ENCODE measurements at regions not wholly inside any gene's neighbourhood (a gene's known extent, or its start where the extent isn't known, plus 50 kb on each side); places are given as distances from the start of the nearest gene placed in this dataset.

- no peak overlapping the region for H3K9ac ChIP-seq (replicated peaks; ENCODE audit: extremely low read depth, insufficient read depth, low read length)
- no peaks in the 10 kb centered on the region for H3K36me3 ChIP-seq (ENCODE audit: control insufficient read depth in 2 of 2, extremely low read depth in 1 of 2, insufficient read depth in 2 of 2, low read length in 2 of 2)
- H3K9me1 ChIP-seq (replicated peaks; ENCODE audit: control insufficient read depth, extremely low read depth, insufficient read depth, low read length): no peaks in the 10 kb centered on the region
- H3K27ac ChIP-seq (ENCODE audit: insufficient read depth, low read depth, low read length): no peak overlapping the region
- H4K20me1 ChIP-seq (replicated peaks; ENCODE audit: control insufficient read depth, extremely low read depth, insufficient read depth, low read length): no peaks in the 10 kb centered on the region
- BruUV-seq (replicated peaks): no TSS peak
- H3K27me3 ChIP-seq (ENCODE audit: control insufficient read depth in 2 of 2, insufficient read depth in 2 of 2, low read length in 2 of 2): no peaks in the 10 kb centered on the region
- H2AFZ ChIP-seq (ENCODE audit: low read depth, low read length): no peak overlapping the region
- H3K9me3 ChIP-seq (replicated peaks; ENCODE audit: control insufficient read depth, insufficient read depth, low read length): no peaks in the 10 kb centered on the region
- intact Hi-C loops (cut with micrococcal nuclease) (no loop called here), dilution Hi-C loops (cut with MboI; ENCODE audit: extremely low pct_ligation_motif_present, low sequenced_read_pairs) (no loop called here)
- no peaks in the 10 kb centered on the region for H3K79me2 ChIP-seq (ENCODE audit: control insufficient read depth, insufficient read depth, low read length)
- no peak overlapping the region for H3K4me3 ChIP-seq (replicated peaks in 1 of 3; ENCODE audit: insufficient read depth in 1 of 3, low read depth in 1 of 3, low read length in 3 of 3)
- ChIA-PET CTCF (no interaction called here), POLR2A (no interaction called here)
- TF ChIP-seq FOS (IDR thresholded peaks at IDR 0.05; ENCODE audit: borderline replicate concordance, insufficient read depth, low read length) (no peak), EZH2 (IDR thresholded peaks at IDR 0.05; ENCODE audit: borderline replicate concordance, low read depth, low read length, severe bottlenecking) (no peak), POLR2AphosphoS5 (IDR thresholded peaks at IDR 0.05; ENCODE audit: insufficient read depth, low read depth, low read length) (no peak), MYC (IDR thresholded peaks at IDR 0.05; ENCODE audit: low read depth, low read length) (no peak), JUN (IDR thresholded peaks at IDR 0.05; ENCODE audit: borderline replicate concordance, insufficient read depth, insufficient read length, low read depth) (no peak), POLR2A (IDR thresholded peaks at IDR 0.05; ENCODE audit: low read depth, low read length) (no peak), GATA2 (IDR thresholded peaks at IDR 0.05; ENCODE audit: insufficient read depth, insufficient read length, low read depth, low read length) (no peak)
- TF ChIP-seq, protein P1, sequence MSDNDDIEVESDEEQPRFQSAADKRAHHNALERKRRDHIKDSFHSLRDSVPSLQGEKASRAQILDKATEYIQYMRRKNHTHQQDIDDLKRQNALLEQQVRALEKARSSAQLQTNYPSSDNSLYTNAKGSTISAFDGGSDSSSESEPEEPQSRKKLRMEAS (IDR thresholded peaks at IDR 0.05; ENCODE audit: insufficient read depth, insufficient read length): no peak
- TF ChIP-seq, protein P2, sequence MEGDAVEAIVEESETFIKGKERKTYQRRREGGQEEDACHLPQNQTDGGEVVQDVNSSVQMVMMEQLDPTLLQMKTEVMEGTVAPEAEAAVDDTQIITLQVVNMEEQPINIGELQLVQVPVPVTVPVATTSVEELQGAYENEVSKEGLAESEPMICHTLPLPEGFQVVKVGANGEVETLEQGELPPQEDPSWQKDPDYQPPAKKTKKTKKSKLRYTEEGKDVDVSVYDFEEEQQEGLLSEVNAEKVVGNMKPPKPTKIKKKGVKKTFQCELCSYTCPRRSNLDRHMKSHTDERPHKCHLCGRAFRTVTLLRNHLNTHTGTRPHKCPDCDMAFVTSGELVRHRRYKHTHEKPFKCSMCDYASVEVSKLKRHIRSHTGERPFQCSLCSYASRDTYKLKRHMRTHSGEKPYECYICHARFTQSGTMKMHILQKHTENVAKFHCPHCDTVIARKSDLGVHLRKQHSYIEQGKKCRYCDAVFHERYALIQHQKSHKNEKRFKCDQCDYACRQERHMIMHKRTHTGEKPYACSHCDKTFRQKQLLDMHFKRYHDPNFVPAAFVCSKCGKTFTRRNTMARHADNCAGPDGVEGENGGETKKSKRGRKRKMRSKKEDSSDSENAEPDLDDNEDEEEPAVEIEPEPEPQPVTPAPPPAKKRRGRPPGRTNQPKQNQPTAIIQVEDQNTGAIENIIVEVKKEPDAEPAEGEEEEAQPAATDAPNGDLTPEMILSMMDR (IDR thresholded peaks at IDR 0.05; ENCODE audit: extremely low read depth in 1 of 2, insufficient read depth in 1 of 2, low read depth in 1 of 2, low read length in 2 of 2): no peak
- no peak overlapping the region for H3K4me2 ChIP-seq (ENCODE audit: insufficient read depth, low read length)
- H3K4me1 ChIP-seq (ENCODE audit: control insufficient read depth, extremely low read depth, insufficient read depth, low read length): no peaks in the 10 kb centered on the region
- DNase-seq (ENCODE audit: low read depth, low spot score): no peak
- FAIRE-seq: no peak
These were observed 297.0 kb upstream of the KLHL1 start for GRCh38 chr13:70405266-70405665.
